ENCODE measurements at regions not wholly inside any gene's neighbourhood (a gene's known extent, or its start where the extent isn't known, plus 50 kb on each side); places are given as distances from the start of the nearest gene placed in this dataset.

- TF ChIP-seq POLR2A (IDR thresholded peaks at IDR 0.05) (no peak), POLR2AphosphoS5 (IDR thresholded peaks at IDR 0.05) (no peak), EP300 (IDR thresholded peaks at IDR 0.05) (no peak)
- TF ChIP-seq, protein P1, sequence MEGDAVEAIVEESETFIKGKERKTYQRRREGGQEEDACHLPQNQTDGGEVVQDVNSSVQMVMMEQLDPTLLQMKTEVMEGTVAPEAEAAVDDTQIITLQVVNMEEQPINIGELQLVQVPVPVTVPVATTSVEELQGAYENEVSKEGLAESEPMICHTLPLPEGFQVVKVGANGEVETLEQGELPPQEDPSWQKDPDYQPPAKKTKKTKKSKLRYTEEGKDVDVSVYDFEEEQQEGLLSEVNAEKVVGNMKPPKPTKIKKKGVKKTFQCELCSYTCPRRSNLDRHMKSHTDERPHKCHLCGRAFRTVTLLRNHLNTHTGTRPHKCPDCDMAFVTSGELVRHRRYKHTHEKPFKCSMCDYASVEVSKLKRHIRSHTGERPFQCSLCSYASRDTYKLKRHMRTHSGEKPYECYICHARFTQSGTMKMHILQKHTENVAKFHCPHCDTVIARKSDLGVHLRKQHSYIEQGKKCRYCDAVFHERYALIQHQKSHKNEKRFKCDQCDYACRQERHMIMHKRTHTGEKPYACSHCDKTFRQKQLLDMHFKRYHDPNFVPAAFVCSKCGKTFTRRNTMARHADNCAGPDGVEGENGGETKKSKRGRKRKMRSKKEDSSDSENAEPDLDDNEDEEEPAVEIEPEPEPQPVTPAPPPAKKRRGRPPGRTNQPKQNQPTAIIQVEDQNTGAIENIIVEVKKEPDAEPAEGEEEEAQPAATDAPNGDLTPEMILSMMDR (IDR thresholded peaks at IDR 0.05), result no peak
Observed at GRCh38 chr6:170013815-170014214, 262.4 kb downstream of the ERMARD start.

All from upper lobe of left lung (tissue), 4 donors.